ENCODE measurements at regions not wholly inside any gene's neighbourhood (a gene's known extent, or its start where the extent isn't known, plus 50 kb on each side); places are given as distances from the start of the nearest gene placed in this dataset.

DNA sequence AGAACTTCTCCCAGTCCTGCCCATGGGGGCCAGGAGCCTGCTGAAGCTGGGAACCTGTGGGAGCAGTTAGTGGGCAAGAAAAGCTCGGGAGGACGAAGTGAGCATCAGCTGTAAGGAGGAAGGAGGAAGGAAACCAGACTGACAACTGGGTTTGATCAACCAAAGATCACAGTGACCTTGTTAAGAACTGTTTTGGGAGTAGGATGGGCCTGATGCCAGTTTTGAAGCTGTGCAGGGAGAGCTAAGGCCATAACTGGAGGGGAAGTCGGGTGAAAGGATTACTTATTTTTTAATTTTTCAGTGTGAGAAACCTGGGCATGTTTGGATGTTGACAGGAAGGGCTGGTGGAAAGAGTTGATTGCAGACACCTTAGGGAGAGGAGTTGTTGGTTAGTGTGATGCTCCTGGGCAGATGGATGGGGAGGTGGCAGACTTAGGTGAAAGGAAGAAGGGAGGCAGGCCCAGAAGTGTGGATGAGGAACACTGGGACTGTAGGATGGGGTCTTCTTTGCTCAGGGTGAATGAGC lies 58.3 kb upstream of the KLF4 start:
- TF ChIP-seq, protein P1, sequence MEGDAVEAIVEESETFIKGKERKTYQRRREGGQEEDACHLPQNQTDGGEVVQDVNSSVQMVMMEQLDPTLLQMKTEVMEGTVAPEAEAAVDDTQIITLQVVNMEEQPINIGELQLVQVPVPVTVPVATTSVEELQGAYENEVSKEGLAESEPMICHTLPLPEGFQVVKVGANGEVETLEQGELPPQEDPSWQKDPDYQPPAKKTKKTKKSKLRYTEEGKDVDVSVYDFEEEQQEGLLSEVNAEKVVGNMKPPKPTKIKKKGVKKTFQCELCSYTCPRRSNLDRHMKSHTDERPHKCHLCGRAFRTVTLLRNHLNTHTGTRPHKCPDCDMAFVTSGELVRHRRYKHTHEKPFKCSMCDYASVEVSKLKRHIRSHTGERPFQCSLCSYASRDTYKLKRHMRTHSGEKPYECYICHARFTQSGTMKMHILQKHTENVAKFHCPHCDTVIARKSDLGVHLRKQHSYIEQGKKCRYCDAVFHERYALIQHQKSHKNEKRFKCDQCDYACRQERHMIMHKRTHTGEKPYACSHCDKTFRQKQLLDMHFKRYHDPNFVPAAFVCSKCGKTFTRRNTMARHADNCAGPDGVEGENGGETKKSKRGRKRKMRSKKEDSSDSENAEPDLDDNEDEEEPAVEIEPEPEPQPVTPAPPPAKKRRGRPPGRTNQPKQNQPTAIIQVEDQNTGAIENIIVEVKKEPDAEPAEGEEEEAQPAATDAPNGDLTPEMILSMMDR (IDR thresholded peaks at IDR 0.05; ENCODE audit: low read depth, low read length, missing control alignments) = no peak
- H3K4me3 ChIP-seq (ENCODE audit: low read depth, low read length) = no peak overlapping the region
- in situ Hi-C loops (cut with HindIII; ENCODE audit: low sequenced_read_pairs) = no loop called here
- no peak for DNase-seq (ENCODE audit: low read depth)

DNA sequence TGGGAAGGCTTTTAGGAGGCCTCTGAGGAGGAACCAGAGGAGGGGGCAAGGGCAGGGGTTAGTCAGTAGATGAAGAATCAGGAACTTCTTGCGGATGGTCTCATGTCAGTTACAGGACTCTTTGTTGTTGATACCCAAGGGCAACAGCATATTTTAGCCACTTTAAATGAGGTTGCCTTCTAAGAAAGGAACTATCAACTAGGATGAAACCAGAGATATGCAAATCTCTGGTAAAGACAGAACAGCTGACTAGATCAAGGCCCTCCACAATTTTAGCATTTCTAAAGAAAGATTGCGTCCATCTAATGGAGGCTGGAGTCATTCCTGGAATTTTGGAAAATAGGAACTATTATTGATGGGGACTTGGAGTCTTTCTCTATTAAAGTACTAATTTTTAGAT lies 57.7 kb upstream of the KLF4 start:
- no peak for DNase-seq (ENCODE audit: low read depth)
- H3K4me3 ChIP-seq (ENCODE audit: low read depth, low read length) = no peak overlapping the region
- in situ Hi-C loops (cut with HindIII; ENCODE audit: low sequenced_read_pairs) = no loop called here
- TF ChIP-seq, protein P1 (IDR thresholded peaks at IDR 0.05; ENCODE audit: low read depth, low read length, missing control alignments) = no peak

DNA sequence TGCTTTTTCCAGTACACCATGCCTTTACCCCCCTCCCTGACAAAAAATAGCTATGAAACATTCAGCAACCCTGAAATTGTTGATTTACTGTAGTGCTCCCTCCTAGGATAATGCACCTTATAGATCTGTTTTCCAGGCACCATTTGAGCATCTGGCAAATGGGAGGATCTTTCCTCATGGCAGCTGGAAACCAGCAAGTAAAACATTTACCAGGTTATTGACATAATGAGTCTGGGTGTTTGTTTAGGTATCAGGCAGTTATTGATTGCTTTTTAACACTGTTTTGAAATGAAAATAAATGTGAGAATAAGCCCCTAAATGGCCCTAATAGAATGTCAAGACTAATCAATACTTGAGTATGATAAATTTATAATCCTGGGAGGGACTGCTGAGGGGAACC lies 57.3 kb upstream of the KLF4 start:
- no peak overlapping the region for H3K4me3 ChIP-seq (ENCODE audit: low read depth, low read length)
- DNase-seq (ENCODE audit: low read depth) = no peak
- TF ChIP-seq, protein P1 (IDR thresholded peaks at IDR 0.05; ENCODE audit: low read depth, low read length, missing control alignments) = no peak
- in situ Hi-C loops (cut with HindIII; ENCODE audit: low sequenced_read_pairs) = no loop called here

DNA sequence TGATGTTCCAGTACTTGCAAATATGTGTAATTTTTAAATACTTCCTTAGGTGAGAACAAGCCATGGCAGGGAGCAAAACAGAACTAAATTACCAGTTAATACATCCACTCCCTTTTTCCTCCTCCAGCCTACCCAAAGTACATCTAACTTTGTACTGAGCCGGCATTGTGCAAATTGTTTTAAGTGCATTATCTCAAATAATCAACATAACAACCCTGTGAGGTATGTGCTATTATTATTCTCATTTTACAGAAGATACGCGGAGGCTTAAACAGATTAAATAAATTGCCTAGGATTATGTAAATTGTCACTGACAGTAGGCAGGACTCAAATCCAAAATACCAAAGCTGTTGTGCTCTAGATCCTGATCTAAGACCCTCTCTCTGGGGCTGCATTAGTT lies 55.5 kb upstream of the KLF4 start:
- no peak overlapping the region for H3K4me3 ChIP-seq (ENCODE audit: low read depth, low read length)
- TF ChIP-seq, protein P1 (IDR thresholded peaks at IDR 0.05; ENCODE audit: low read depth, low read length, missing control alignments) = no peak
- in situ Hi-C loops (cut with HindIII; ENCODE audit: low sequenced_read_pairs) = no loop called here
- no peak for DNase-seq (ENCODE audit: low read depth)

DNA sequence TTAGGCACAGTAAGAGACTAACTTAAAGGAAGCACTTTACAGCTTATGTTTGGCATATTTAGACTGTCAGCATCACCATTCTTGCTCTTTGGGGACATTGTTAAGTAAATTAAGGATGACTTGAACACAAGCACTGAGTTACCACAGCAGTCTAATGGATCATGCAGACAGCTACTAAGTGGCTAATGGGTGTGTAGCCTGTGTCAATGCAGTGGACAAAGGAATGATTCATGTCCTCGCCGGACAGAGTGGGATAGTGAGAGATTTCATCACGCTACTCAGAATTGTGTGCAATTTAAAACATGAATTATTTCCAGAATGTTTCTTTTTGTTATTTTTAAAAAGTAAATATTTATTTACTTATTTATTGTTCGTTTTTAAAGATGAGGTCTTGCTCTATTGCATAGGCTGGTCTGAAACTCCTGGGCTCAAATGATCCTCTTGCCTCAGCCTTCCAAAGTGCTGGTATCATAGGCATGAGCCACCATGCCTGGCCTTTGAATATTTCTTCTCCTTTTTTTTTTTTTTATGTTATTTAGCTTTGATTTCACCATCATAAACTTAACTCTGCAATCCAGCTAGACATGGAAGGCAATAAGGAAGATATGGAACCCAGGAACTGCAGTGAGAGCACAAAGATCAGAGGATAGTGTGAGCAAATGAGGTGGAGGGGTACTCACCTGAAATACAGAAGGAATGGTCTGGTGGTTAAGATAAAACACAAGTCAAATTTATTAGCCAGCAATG lies 53.0 kb upstream of the KLF4 start:
- no peak for DNase-seq (ENCODE audit: low read depth)
- TF ChIP-seq, protein P1 (IDR thresholded peaks at IDR 0.05; ENCODE audit: low read depth, low read length, missing control alignments) = no peak
- in situ Hi-C loops (cut with HindIII; ENCODE audit: low sequenced_read_pairs) = no loop called here
- H3K4me3 ChIP-seq (ENCODE audit: low read depth, low read length) = no peak overlapping the region

DNA sequence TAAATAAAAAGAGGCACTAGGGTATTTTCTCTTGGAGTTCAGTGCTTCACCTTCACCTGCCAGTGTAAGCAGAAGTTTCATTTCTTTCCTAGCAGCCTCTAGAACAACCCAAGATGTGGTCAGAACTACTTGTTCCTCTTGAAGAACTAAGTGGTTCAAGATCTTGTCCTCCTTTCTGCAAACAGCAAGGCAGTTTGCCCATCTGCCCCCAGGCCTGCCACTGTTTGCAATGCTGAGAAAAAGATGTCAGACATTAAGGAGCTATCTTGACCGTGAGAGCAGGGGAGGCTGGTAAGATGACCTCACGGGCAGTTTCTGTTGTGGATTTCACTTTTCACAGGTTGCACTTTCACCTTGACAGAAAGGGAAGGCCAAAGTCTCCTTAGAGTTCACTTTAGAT lies 52.0 kb upstream of the KLF4 start:
- H3K4me3 ChIP-seq (ENCODE audit: low read depth, low read length) = no peak overlapping the region
- no peak for DNase-seq (ENCODE audit: low read depth)
- TF ChIP-seq, protein P1 (IDR thresholded peaks at IDR 0.05; ENCODE audit: low read depth, low read length, missing control alignments) = no peak
- in situ Hi-C loops (cut with HindIII; ENCODE audit: low sequenced_read_pairs) = no loop called here

Data from astrocyte of the cerebellum (primary cell).